ENCODE measurements at regions not wholly inside any gene's neighbourhood (a gene's known extent, or its start where the extent isn't known, plus 50 kb on each side); places are given as distances from the start of the nearest gene placed in this dataset.
A peak's percentile ranks its signal among the peaks of the same experiment; 100 is the strongest.

GRCh38 chr5:165055476-165055875 is 1550.1 kb downstream of the MAT2B start:
- Histone ChIP-seq H3K9me3 (ENCODE audit: low read depth, low read length) (no peaks in the 10 kb centered on the region), H3K27me3 (ENCODE audit: insufficient read depth, low read length) (no peaks in the 10 kb centered on the region), H3K27ac (ENCODE audit: low read depth, low read length) (no peak overlapping the region), H3K4me1 (ENCODE audit: insufficient read depth, low read length) (no peaks in the 10 kb centered on the region), H2AFZ (ENCODE audit: low read length) (no peak overlapping the region), H4K20me1 (ENCODE audit: insufficient read depth, low read length) (no peaks in the 10 kb centered on the region), H3K79me2 (ENCODE audit: insufficient read depth, low read length) (no peaks in the 10 kb centered on the region), H3K4me3 (ENCODE audit: insufficient read depth, low read length) (no peak overlapping the region), H3K36me3 (ENCODE audit: insufficient read depth, low read length) (no peaks in the 10 kb centered on the region), H3K4me2 (ENCODE audit: insufficient read depth, low read length) (no peak overlapping the region)
- no peak for TF ChIP-seq CTCF (IDR thresholded peaks at IDR 0.05; ENCODE audit: extremely low read depth, low read depth, low read length)
- DNase-seq (ENCODE audit: insufficient read length, low spot score, missing footprints): no peak

DNA sequence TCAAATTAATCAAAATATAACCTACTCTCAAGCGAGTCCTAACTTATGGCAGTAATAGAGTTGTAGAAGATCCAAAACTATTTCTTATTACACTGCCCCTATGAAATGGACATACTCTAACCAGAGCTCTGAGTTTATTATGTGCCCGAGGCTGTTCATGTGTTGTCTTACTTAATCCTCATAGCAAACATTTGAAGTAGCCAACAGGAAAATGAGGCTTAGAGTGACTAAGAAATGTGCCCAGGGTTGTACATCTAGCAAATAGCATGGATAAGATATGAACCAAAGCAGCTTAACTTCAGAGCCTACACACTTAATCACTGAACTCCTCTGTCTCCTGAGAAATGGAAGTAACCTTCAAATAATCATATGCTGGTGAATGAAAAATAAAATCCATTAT is 1551.7 kb downstream of the MAT2B start:
- Histone ChIP-seq H3K9me3 (ENCODE audit: low read depth, low read length) (peaks cover 4% of the 10 kb centered on the region), H3K36me3 (ENCODE audit: insufficient read depth, low read length) (no peaks in the 10 kb centered on the region), H2AFZ (ENCODE audit: low read length) (no peak overlapping the region), H3K27ac (ENCODE audit: low read depth, low read length) (no peak overlapping the region), H3K4me1 (ENCODE audit: insufficient read depth, low read length) (no peaks in the 10 kb centered on the region), H3K4me2 (ENCODE audit: insufficient read depth, low read length) (no peak overlapping the region), H3K27me3 (ENCODE audit: insufficient read depth, low read length) (no peaks in the 10 kb centered on the region), H3K79me2 (ENCODE audit: insufficient read depth, low read length) (no peaks in the 10 kb centered on the region), H3K4me3 (ENCODE audit: insufficient read depth, low read length) (no peak overlapping the region), H4K20me1 (ENCODE audit: insufficient read depth, low read length) (no peaks in the 10 kb centered on the region)
- no peak for DNase-seq (ENCODE audit: insufficient read length, low spot score, missing footprints)
- TF ChIP-seq CTCF (IDR thresholded peaks at IDR 0.05; ENCODE audit: extremely low read depth, low read depth, low read length): no peak

DNA sequence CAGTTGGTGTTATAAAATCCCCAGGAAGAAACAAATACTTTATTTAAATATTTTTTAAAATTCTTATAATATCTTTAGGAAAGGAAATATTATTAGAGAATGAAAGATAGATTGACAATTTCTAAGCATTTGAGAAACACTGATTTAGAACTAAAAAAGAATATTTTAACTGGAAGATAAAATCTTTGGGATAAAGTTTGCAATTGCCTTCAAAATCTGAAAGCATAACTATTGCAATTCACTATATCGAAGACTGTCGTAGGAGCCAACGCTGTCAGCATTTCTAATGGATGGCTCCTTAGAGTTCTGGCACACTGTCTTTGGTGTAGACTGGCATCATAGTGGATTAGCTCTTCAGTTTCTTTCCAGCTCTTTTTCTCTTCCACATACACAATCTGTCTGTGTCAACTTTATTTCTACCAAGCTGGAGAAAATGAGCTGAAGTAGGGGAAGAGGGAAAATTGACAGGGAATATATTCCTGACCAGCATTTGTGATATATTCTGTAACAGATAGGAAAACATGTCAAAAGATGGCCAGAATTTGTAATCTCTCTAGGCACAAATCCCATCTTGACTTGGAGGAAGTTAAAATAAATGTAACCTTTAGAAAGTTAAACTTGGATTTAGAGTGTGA is 1561.4 kb downstream of the MAT2B start:
- no peak overlapping the region for H3K27ac ChIP-seq (ENCODE audit: low read depth, low read length)
- no peak for TF ChIP-seq CTCF (IDR thresholded peaks at IDR 0.05; ENCODE audit: extremely low read depth, low read depth, low read length)
- no peaks in the 10 kb centered on the region for H3K79me2 ChIP-seq (ENCODE audit: insufficient read depth, low read length)
- no peaks in the 10 kb centered on the region for H3K9me3 ChIP-seq (ENCODE audit: low read depth, low read length)
- no peaks in the 10 kb centered on the region for H3K36me3 ChIP-seq (ENCODE audit: insufficient read depth, low read length)
- H4K20me1 ChIP-seq (ENCODE audit: insufficient read depth, low read length): no peaks in the 10 kb centered on the region
- no peak overlapping the region for H3K4me3 ChIP-seq (ENCODE audit: insufficient read depth, low read length)
- no peak overlapping the region for H2AFZ ChIP-seq (ENCODE audit: low read length)
- DNase-seq (ENCODE audit: insufficient read length, low spot score, missing footprints): peak; percentile 0
- no peak overlapping the region for H3K4me2 ChIP-seq (ENCODE audit: insufficient read depth, low read length)
- no peaks in the 10 kb centered on the region for H3K4me1 ChIP-seq (ENCODE audit: insufficient read depth, low read length)
- H3K27me3 ChIP-seq (ENCODE audit: insufficient read depth, low read length): no peaks in the 10 kb centered on the region

GRCh38 chr5:165076686-165077085 is 1571.3 kb downstream of the MAT2B start:
- DNase-seq (ENCODE audit: insufficient read length, low spot score, missing footprints): no peak
- Histone ChIP-seq H3K36me3 (ENCODE audit: insufficient read depth, low read length) (no peaks in the 10 kb centered on the region), H2AFZ (ENCODE audit: low read length) (no peak overlapping the region), H4K20me1 (ENCODE audit: insufficient read depth, low read length) (no peaks in the 10 kb centered on the region), H3K9me3 (ENCODE audit: low read depth, low read length) (peaks cover 4% of the 10 kb centered on the region), H3K4me1 (ENCODE audit: insufficient read depth, low read length) (no peaks in the 10 kb centered on the region), H3K27ac (ENCODE audit: low read depth, low read length) (no peak overlapping the region), H3K4me3 (ENCODE audit: insufficient read depth, low read length) (no peak overlapping the region), H3K79me2 (ENCODE audit: insufficient read depth, low read length) (no peaks in the 10 kb centered on the region), H3K4me2 (ENCODE audit: insufficient read depth, low read length) (no peak overlapping the region), H3K27me3 (ENCODE audit: insufficient read depth, low read length) (no peaks in the 10 kb centered on the region)
- no peak for TF ChIP-seq CTCF (IDR thresholded peaks at IDR 0.05; ENCODE audit: extremely low read depth, low read depth, low read length)
